ENCODE measurements at regions not wholly inside any gene's neighbourhood (a gene's known extent, or its start where the extent isn't known, plus 50 kb on each side); places are given as distances from the start of the nearest gene placed in this dataset.

- TF ChIP-seq CTCF (IDR thresholded peaks at IDR 0.05), result no peak
- TF ChIP-seq POLR2A (IDR thresholded peaks at IDR 0.05), result no peak
These were observed 335.6 kb upstream of the ID2 start for GRCh38 chr2:8346208-8346607.

All from heart left ventricle (tissue), 13 donors.